GM19438 (cell line): ENCODE measurements at regions not wholly inside any gene's neighbourhood (a gene's known extent, or its start where the extent isn't known, plus 50 kb on each side); places are given as distances from the start of the nearest gene placed in this dataset.
"Not testable (repeated sequence)": the region's sequence is repeated elsewhere in the genome, so short reads cannot be mapped to it uniquely, and the experiment has no call there.

Experiments
- ATAC-seq: cut with Tn5 transposase; IDR thresholded peaks from one replicate; pipeline ENCODE4 v1.9.1; 2021; ENCODE audit warnings: low read depth; ENCODE audit not compliant: unreplicated experiment

- ATAC-seq, result peak; percentile 69
Measured at GRCh38 chr16:22436823-22437652, 62.6 kb upstream of the CDR2 start.

DNA sequence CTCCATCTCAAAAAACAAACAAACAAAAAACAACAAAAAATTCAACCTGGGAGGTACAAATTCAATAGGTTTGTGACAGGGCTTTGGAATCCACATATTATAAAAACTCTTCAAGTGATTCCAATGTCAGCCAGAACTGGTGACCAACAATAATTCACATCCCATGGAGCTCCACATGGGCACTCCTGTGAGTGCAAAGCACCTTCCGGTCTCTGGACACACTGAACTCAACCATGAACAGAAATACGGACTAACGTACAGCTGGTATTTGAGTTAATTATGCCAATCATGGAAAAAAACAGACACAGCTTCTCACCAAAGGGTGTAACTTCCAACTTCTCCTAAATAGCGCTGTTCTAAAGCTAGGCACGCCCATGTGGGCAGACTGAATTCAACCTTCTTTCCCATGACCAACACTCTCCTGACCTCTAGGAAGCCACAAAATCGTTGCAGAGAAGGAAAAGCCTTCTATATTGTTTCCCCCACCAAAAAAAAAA lies 62.0 kb upstream of the CDR2 start:
- ATAC-seq, result peak; percentile 34

- ATAC-seq, result not testable (repeated sequence)
Measured at GRCh38 chr16:22431314-22431713, 56.9 kb upstream of the CDR2 start.

GRCh38 chr16:22428654-22429053 lies 54.2 kb upstream of the CDR2 start:
- no peak for ATAC-seq

- ATAC-seq, result no peak
Measured at GRCh38 chr16:22427556-22427955, 53.1 kb upstream of the CDR2 start.

- no peak for ATAC-seq
Measured at GRCh38 chr16:22425847-22426246, 51.4 kb upstream of the CDR2 start.

- ATAC-seq, result no peak
Measured at GRCh38 chr16:22425036-22425801, 50.8 kb upstream of the CDR2 start.

- ATAC-seq, result no peak
Measured at GRCh38 chr16:22424161-22424937, 49.9 kb upstream of the CDR2 start.
